Tibial nerve (tissue), 4 donors: ENCODE measurements at regions not wholly inside any gene's neighbourhood (a gene's known extent, or its start where the extent isn't known, plus 50 kb on each side); places are given as distances from the start of the nearest gene placed in this dataset.
"Not testable (repeated sequence)": the region's sequence is repeated elsewhere in the genome, so short reads cannot be mapped to it uniquely, and the experiment has no call there.

Source experiments
- CTCF ChIP-seq, 5 experiments: fragments of 200-600 bp in 3 of 5; fragments of 450-650 bp in 2 of 5; sonication (generic) in 3 of 5; IDR thresholded peaks; one replicate each; pipeline ENCODE4 v1.5.1; 2016 to 2019; ENCODE audit warnings: antibody characterized with exemption in 5 of 5, mild to moderate bottlenecking in 3 of 5, moderate library complexity in 2 of 5
- EP300 ChIP-seq, 2 donors: sonication (generic); formaldehyde crosslinking; IDR thresholded peaks; one replicate each; pipeline ENCODE4 v1.6.1; 2017; ENCODE audit warnings: antibody characterized with exemption in 2 of 2, mild to moderate bottlenecking in 1 of 2
- POLR2A ChIP-seq, 2 donors: fragments of 450-650 bp; IDR thresholded peaks; one replicate each; pipeline ENCODE4 v1.6.1; 2017; ENCODE audit warnings: antibody characterized with exemption in 2 of 2, mild to moderate bottlenecking in 2 of 2, moderate library complexity in 2 of 2

DNA sequence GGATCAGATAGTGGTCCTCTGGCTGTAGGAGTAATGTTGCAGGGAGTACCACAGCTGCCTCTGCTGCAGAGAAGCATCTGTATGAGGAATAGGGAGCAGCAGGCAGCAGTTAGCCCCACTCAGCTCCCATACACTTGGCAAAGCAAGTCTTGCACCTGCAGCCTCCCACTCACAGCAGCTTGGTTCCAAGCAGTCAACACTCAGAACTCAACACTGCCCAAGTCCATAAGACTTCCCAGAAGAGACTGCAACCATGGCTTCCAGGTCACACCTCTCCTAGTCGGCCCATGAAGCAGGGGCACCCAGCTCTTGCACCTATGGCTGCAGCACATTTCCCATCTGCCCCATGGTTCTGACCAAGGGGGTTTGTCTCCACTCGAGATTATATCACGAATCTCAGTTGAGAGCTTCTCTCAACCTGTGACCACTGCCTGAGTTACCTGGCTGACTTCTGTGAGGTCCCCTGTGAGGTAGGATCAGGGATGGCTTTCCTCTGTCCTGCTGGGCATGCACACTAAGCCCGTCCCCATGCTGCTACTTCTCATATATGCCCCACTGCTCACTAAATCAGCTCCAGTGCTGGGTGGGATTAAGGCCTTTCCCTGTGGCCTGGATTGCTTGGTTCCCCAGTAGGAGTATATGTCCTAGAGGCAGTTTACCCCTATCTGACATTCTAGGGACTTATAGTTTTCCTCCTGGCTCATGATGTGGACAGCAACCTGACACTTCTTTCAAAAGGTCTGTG, 562.0 kb upstream of the TPTE start:
- TF ChIP-seq CTCF, EP300, POLR2A (IDR thresholded peaks at IDR 0.05): not testable (repeated sequence)
